HG03354 (cell line): ENCODE measurements at regions not wholly inside any gene's neighbourhood (a gene's known extent, or its start where the extent isn't known, plus 50 kb on each side); places are given as distances from the start of the nearest gene placed in this dataset.

Experiments used
- ATAC-seq: cut with Tn5 transposase; IDR thresholded peaks from one replicate; pipeline ENCODE4 v1.9.1; 2021; ENCODE audit warnings: mild to moderate bottlenecking; ENCODE audit not compliant: unreplicated experiment, poor library complexity, severe bottlenecking

DNA sequence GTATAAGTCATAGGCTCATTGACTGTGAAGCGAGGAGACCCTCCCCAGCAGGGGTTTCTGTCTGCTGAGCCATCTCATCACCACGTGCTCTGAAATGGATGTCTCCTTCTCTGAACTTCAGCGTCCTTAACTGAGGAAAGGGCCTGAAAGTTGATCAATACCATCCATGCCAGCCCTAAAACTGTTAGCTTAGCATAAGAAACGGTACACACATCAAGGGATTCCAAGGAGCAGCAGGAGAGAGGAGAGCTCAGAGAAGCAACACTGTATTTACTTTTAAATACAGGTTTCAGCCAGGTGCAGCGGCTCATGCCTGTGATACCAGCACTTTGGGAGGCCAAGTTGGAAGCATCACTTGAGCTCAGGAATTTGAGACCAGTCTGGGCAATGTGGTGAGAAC, 248.9 kb upstream of the TNRC6C start:
- no peak for ATAC-seq

DNA sequence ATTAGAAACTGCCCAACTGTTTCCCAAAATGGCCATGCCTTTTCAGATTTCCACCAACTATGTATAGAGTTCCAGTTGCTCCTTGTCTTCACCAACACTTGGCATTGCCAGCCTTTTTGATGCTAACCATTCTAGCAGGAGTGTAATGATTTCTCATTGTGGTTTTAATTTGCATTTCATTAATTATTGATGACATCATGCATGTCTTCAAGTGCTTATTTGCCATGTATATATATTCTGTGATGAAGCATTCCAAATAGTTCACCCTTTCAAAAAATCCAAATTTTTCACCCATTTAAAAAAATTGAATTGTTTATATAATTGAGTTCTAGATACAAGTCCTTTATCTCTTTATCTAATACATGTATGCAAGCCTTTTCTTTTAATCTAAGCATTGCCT, 245.9 kb upstream of the TNRC6C start:
- ATAC-seq: no peak

DNA sequence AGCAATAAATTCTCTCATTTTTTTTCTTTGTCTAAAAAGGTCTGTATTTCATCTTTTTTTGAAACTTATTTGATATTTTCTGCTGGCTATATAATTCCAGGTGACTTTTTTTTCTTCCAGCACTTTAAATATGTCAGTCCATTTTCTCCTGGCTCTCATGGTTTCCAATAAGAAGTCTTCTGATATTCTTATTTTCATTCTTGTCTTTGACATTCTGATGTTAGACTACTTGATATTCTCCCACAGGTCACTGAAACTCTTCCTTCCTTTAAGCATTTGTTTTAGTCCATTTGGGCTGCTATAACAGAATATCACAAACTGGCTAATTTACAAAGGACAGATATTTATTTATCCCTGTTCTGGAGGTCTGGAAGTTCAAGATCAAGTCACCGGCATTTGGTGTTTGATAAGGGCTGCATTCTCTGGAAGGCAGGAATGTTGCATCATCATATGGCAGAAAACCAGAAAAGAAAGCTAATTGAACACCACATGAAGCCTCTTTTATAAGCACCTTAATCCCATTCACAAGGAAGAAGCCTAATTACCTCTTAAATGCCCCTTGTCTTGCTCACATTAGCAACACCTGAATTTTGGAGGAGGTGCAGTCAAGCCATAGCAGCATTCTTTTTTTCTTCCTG, 242.1 kb upstream of the TNRC6C start:
- no peak for ATAC-seq

DNA sequence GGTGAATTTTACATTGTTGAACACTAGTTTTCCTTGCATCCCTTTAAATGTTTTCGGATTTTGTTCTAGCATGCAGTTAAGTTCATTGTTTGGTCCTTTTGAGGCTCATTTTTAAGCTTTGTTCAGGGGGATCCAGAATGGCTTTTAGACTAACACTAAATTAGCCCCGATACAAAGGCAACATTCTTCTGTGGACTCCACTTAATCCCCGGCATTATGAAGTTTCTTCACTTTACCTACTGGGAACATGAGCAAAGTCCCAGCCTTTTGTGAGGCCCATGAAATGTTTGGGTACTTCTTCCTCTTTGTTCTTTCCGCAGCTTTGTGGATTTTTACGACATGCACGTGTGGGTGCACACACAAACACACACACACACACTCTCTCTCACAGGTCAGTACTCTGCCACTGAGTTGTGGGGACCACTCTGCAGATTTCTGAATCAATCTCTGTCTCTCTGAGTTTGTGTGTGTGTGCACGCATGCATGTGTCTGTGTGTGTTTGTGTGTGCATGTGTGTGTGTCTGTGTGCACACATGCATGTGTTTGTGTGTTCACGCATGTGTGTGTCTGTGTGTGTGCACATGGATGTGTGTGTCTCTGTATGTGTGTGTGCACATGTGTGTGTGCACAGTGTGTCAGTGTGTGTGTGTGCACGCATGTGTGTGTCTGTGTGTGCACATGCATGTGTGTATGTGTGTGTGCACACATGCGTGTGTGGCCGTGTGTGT, 240.4 kb upstream of the TNRC6C start:
- ATAC-seq: no peak

DNA sequence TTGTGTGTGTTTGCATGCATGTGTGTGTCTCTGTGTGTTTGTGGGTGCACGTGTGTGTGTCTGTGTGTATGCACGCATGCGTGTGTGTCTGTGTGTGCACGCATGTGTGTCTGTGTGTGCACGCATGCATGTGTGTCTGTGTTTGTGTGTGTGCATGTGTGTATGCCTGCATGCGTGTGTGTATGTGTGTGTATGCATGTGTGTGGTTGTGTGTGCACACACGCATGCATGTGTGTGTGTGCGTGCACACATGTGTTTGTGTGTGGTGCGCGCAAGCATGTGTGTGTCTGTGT, 239.9 kb upstream of the TNRC6C start:
- ATAC-seq: no peak

DNA sequence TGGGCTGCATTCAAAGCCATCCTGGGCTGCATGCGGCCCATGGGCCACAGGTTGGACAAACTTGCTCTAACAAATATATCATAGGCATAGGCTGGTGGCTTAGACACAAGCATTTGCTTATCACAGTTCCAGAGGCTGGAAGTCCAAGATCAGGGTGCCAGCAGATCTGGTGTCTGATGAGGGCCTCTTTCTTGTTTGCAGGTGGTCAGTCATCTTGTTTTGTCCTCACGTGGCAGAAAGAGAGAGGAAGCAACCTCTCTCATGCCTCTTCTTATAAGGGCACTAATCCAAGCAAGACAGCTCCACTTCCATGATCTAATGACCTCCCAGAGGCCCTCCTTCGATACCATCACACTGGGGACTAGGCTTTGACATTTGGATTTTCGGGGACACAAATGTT, 238.7 kb upstream of the TNRC6C start:
- no peak for ATAC-seq

DNA sequence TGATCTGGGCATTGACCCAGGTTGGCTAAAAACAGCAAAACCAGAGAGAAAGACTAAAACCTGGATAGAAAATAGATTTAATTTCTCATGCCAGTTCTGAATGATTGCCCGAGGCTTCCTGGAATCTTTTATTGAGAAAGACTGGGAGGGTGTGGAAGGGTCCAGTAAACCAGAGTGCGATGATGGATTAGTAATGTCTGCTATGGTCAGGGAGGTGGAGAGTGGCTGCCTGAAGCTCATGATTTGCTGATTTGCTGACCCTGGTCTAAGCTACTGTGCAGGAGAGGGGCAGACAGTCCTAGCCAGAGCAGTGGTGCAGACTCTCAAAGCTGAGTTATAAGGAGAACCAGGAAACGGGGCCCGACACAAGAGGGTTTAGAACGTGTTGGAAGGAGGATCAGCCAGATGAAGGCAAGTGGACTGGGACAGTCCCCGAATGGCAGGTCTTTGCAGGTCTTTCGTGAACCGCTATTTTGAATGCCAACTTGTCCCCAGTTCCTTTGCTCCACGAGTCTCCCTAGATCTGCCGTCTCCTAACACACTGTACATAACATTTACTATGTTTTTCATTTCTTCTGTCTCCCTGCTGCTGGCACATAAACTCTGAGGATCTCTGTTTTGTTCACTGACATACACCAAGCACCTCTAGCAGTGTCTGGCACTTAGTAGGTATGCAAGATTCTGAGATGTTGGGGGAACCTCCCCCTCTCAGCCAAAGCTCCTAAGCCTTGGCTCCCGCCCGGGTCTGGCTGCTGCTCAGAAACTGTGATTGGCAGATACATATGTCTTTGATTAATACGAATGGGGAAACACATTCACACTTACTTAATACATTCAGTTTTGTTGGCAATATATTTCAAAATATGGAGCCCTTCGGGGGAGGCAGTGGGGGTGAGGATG, 237.3 kb upstream of the TNRC6C start:
- no peak for ATAC-seq

DNA sequence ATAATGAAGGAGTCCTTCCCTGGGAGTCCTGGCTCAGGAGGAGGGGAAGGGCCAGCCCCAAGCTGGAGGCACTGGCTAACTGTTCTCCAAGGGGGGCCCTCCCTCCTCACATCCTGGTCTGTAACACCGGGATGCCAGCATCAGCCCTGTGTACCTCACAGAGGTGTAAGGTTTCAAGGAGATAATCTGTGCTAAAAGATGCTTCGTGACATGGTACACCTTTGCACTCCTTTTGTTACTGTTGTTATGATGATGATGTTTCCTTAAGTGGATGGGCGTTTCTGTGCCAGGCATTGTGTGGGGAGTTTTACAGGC, 236.7 kb upstream of the TNRC6C start:
- ATAC-seq: no peak

DNA sequence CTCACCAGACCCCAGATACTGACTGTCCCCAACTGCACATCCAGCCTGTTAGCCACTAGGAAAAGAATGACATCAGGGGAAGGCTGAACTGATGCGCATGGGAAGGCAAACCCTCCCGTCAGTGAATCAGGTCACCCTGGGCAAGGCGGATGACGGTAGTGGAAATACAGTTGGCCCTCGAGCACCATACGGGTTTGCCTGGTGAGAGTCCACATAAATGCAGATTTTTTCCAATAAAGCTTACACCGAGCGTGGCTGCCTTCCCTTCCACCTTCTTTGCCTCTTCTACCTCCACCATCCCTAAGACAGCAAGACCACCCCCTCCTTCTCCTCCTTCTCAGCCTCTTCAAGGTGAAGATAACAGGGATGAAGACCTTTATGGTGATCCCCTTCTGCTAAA, 236.1 kb upstream of the TNRC6C start:
- ATAC-seq: no peak

DNA sequence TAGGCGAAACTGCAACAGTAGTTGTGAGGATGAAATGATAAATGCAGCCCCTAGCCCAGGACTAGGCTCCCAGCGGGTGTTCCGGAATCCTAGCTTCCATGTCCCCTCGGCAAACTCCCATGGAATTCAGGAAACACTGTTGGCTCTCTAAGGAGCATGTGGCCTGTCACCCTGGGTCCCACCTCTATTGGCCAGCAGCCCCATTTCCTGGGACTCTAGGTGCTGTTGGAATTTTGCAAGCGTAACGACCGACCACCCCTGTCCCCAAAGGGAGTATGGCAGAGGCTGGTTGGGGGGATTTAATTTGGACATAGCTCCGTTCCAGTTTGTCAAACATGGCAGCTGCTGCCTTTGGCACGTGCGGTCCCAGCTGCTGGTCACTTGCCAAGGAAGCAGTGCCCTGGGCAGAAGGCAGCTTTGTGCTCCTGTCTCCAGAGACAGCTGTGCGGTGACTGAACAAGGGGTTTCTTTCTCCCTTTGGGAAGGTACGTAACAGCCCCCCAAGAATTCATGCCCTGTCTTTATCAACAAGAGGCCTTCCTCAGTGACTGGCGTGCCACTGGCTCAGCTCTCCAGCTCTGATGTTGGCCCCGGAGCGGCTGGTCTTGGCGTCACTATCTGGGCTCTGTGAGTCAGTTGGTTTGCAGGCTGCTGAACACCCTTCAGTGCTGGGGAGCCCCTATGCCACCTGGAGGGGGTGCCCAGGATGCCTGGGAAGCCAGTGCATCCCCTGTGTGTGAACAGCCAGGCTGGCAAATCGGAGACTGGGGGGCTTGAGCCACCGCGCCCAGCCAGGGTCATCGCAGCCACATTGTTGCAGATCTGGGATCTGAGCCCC, 235.2 kb upstream of the TNRC6C start:
- no peak for ATAC-seq

DNA sequence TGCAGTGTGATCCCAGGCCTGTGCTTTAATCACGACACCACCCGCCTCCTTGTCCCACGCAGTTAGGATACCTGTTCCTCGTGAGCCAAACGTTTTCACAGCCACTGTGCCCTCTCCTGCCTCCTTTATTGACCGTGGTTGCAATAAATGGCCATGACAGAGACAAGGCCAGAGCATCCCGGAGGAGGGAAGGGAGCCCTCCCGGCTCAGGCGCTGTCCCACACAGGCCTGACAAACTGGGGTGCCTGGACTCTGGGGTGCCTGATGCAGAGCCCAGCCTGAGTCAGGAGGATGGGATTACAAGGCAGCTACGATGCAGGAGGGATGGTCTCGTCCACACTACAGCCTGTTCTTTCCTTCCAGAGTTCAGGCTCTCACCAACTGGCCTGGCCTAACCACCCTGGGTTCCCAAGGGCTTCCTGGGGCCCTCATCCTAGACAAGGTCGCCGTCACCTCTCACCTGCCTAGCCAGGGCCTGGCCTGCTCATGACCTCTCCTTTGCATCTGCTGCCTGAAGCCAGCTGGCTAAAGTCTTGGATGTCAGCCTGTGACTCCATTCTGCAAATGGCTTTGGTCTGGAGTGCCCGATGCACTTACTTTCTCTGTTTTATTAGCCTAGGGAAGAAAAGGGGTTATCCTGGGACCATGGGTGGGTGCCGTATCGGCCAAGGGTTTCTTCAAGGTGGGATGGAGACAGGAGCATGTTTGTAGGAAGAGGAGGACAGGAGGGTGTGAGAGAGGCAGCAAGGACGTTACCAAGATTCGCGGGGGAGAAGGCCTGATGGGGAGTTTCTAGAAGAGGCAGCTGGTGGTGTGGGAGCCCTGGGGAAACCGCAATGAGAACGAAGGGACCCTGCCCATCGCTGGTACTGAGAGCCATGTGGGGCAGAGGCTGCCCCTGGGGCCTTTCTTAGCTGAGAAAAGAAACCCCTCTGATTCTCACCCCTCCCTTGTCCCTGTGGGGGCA, 234.3 kb upstream of the TNRC6C start:
- no peak for ATAC-seq

DNA sequence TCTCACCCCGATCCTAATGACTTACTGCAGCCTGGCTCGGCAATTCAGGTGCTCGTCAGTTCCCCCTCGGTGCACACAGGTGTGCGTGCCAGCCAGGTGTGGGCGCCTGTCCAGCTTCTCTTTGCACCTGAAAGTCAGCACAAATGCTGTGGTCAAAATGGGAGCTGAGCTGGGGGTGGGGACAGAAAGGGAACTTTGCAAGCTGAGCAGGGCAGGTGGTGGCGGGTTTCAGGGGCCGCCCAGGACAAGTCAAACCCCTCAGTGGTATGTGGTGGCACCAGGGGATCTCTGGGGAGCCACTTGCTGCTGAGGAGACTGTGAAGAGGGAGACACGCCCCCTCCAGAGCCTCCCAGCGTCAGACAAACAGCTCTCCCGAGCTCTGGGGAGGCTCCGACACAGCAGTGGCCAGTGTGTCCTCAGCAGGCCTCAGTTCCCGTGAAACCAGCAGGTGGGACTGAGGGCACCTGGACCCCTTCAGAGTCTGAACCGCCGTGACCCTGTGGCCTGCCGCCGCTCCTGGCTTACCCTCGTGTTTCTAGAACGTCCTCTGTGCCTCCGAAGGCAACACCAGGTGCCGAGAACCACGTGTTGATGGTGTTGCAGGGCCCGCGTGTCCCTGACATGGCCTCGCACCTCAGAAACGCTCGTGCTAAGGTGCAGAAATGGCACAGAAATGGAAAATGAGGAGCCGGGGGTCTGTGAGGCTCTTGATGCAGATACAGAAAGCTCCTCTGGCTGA, 233.5 kb upstream of the TNRC6C start:
- no peak for ATAC-seq

DNA sequence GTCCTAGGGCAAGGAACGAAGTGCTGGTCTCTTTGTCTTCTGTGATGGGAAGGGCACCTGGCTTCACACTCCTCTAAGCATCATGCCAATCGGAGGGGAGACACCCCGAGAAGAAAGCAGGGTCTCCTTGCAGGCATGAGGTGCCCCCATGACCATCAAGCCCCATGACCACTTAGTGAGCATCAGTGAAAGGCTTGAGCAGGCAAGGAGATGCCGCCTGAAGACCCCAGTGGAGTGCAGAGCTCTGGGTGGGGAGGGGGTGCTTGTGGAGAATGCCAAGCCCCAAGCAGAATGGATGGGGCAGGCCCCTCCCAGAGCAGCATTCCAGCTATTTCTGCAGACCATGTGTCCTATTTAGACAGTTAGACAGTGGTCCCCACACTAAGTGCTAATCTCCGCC, 232.7 kb upstream of the TNRC6C start:
- no peak for ATAC-seq

DNA sequence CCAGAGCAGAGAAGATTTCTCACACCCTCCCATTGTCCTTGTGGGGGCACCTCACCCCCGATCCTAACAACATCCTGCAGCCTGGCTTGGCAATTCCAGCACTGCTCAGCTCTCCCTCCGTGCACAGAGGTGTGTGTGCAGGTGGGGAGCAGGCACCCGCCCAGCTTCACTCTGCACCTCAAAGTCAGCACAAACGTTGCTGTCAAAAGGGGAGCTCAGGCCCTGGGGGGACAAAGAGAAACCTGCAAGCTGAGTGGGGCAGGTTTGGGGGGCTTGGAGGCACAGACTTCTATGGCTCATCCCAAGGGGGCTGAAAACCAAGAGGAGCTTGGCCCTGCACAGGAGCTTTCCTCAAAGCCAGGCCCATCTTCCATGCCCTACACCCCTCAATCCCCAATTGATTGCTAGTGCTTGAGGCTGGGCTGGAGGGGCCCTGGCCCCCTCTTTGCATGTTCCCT, 231.9 kb upstream of the TNRC6C start:
- ATAC-seq: no peak

DNA sequence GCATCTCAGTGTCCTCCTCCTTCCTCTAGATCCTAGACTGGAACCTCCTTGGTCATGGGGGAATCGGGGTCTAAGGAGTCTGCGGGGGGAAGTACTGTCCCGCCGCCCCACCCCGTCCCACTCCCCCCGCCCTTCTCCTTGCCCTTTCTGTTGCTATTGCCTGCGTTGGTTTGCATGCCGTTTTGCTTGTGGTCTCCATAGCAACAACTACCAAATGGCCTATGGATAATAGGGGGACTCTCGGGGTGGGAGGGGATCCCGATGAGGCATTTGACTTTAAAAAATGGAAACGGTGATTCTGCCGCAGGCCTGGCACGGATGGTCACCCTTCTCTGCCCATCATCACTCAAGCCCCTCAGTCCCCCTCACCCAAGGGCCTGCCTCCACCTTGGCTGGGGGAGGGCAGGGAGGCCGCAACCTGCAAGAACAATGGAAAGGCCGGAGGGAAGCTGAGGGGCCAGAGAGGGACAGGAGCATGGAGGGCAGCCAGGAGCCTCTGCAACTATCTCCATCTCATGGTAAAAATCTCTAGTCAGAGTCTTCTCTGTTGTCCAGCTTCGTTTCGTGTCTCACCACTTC, 231.4 kb upstream of the TNRC6C start:
- ATAC-seq: no peak

DNA sequence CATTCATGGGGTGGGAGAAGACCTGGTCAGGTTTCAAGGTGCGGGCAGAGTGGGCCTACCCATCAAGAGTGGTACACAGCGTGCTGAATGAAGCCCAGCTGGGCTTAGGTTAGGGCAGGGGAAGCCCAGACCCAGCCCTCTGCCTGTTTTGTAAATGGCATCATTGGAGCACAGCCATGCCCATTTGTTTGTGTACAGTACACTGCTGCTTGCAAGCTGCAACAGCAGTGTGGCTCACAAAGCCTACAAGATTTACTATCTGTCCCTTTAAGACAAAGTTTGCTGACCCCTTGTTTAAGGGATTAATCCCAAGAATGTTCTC, 230.1 kb upstream of the TNRC6C start:
- no peak for ATAC-seq

DNA sequence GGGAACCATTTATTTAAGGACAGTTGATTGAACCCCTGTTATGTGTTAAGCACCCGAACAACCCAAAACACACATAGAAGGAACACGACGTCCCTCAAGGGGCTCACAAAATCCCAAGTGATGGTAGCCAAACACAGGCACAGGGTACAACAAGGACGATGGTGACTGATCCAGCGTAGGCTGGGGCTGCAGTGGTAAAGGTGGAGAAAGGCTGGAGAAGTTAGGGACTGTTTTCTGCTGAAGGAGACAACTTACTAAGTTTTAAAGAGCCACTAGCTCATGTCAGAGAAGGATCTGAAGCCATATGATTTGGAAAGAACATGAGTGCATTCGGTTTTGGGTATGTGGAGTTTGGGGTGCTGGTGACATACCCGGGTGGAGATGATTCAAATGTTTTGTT, 229.6 kb upstream of the TNRC6C start:
- ATAC-seq: no peak

DNA sequence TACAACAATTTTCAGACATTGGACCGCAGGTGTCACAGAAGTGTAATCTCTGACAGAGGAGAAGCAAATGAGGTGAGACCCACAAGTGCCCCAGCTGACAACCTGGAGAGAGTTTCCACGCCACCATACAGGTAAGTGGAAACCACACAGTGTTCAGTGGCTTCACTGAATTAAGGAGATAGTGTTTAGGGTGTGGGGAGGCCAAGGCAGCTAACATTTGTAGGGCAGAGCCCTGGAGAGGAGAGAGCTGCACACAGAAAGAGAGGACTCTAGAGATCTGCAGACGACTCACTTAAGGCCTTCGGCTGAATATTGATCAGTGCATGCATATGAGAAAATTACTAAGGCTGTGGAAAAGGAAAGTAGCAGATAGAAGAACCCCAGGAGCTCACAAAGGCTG, 228.9 kb upstream of the TNRC6C start:
- ATAC-seq: no peak
